ENCODE measurements at regions not wholly inside any gene's neighbourhood (a gene's known extent, or its start where the extent isn't known, plus 50 kb on each side); places are given as distances from the start of the nearest gene placed in this dataset.
"Not testable (repeated sequence)": the region's sequence is repeated elsewhere in the genome, so short reads cannot be mapped to it uniquely, and the experiment has no call there.

DNA sequence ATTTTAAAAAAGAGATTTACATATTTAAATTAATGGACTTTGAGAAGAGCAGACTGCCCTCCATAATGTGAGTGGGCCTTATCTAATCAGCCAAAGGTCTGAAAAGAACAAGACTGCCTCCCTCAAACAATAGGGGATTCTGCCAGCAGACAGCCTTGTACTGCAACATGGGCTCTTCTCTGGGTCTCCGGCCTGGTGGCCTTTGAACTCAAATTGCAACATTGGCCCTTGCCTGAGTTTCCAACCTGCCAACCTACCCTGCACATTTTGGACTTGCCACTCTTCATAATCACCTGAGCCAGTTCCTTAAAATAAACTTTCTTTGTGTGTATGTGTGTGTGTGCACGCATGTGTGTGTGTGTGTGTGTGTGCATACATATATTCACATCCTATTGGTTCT lies 90.8 kb upstream of the OTUD4 start:
- DNase-seq = no peak
- H3K4me1 ChIP-seq = no peaks in the 10 kb centered on the region
- no peak for TF ChIP-seq POLR2A (IDR thresholded peaks at IDR 0.05)
- no peak overlapping the region for H3K27ac ChIP-seq
- no peaks in the 10 kb centered on the region for H3K27me3 ChIP-seq
- H3K9me3 ChIP-seq = no peaks in the 10 kb centered on the region
- no peaks in the 10 kb centered on the region for H3K36me3 ChIP-seq
- intact Hi-C loops (cut with DNase I; ENCODE audit: low total_unique reads) = no loop called here
- no peak overlapping the region for H3K4me3 ChIP-seq
- WGBS, 5 donors = 30 to 85% (median 48%) methylated on average over 2 of the region's 2 CpGs

GRCh38 chr4:145266881-145267280 lies 86.5 kb upstream of the OTUD4 start:
- H3K4me3 ChIP-seq = no peak overlapping the region
- no peaks in the 10 kb centered on the region for H3K4me1 ChIP-seq
- intact Hi-C loops (cut with DNase I; ENCODE audit: low total_unique reads) = no loop called here
- no peak for TF ChIP-seq POLR2AphosphoS5 (IDR thresholded peaks at IDR 0.05)
- H3K27ac ChIP-seq = no peak overlapping the region
- no peak for DNase-seq
- no peaks in the 10 kb centered on the region for H3K36me3 ChIP-seq
- WGBS, 5 donors = 35 to 66% (median 39%) methylated on average over 2 of the region's 2 CpGs
- no peaks in the 10 kb centered on the region for H3K9me3 ChIP-seq
- no peaks in the 10 kb centered on the region for H3K27me3 ChIP-seq

DNA sequence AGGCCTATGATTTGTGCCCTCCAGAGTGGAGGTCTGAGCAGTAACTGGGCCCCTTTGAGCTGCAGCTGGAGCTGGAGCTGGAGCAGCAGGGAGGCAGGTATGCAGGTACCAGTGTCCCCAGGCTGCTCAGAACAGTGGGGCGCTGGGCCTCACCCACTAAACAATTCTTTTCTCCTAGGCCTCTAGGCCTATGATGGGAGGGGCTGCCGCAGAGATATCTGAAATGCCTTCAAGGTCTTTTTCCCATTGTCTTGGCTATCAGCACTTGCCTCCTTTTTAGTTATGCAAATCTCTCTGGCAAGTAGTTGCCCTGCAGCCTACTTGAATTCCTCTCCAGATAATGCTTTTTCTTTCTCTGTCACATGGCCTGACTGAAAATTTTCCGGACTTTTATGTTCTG lies 79.7 kb upstream of the OTUD4 start:
- intact Hi-C loops (cut with DNase I; ENCODE audit: low total_unique reads) = no loop called here
- 63 to 80% (median 68%) methylated on average over 3 of the region's 3 CpGs for WGBS, 5 donors
- no peak for DNase-seq

GRCh38 chr4:145255311-145255710 lies 74.9 kb upstream of the OTUD4 start:
- H3K4me1 ChIP-seq; DNase-seq; H3K27ac ChIP-seq; H3K36me3 ChIP-seq; H3K4me3 ChIP-seq; H3K27me3 ChIP-seq; intact Hi-C loops (cut with DNase I; ENCODE audit: low total_unique reads): not testable (repeated sequence)
- peaks cover 0 to 15% (median 9%) of the 10 kb centered on the region in 4 donors for H3K9me3 ChIP-seq
- WGBS, 5 donors = 66 to 69% (median 69%) methylated on average over 4 of the region's 4 CpGs

More for the DNA sequence above, 79.7 kb upstream of the OTUD4 start:
- H3K4me1 ChIP-seq = no peaks in the 10 kb centered on the region
- H3K9me3 ChIP-seq = peaks cover 0 to 20% (median 14%) of the 10 kb centered on the region in 4 donors
- no peaks in the 10 kb centered on the region for H3K36me3 ChIP-seq
- H3K27me3 ChIP-seq = no peaks in the 10 kb centered on the region
- TF ChIP-seq EP300 (IDR thresholded peaks at IDR 0.05) (no peak), POLR2A (IDR thresholded peaks at IDR 0.05) (no peak)
- no peak overlapping the region for H3K4me3 ChIP-seq
- no peak overlapping the region for H3K27ac ChIP-seq

- no peaks in the 10 kb centered on the region for H3K27me3 ChIP-seq
- H3K4me3 ChIP-seq = no peak overlapping the region
- H3K36me3 ChIP-seq = no peaks in the 10 kb centered on the region
- no peaks in the 10 kb centered on the region for H3K9me3 ChIP-seq
- intact Hi-C loops (cut with DNase I; ENCODE audit: low total_unique reads) = no loop called here
- TF ChIP-seq EP300 (IDR thresholded peaks at IDR 0.05) (no peak), POLR2AphosphoS5 (IDR thresholded peaks at IDR 0.05) (no peak), POLR2A (IDR thresholded peaks at IDR 0.05) (no peak), CTCF (IDR thresholded peaks at IDR 0.05) (no peak)
- WGBS, 5 donors = 60 to 87% (median 68%) methylated on average over 1 of the region's 1 CpG
- no peak overlapping the region for H3K27ac ChIP-seq
- no peak for DNase-seq
- H3K4me1 ChIP-seq = no peaks in the 10 kb centered on the region
Observed at GRCh38 chr4:145252190-145252589, 71.8 kb upstream of the OTUD4 start.

- intact Hi-C loops (cut with DNase I; ENCODE audit: low total_unique reads) = no loop called here
Observed at GRCh38 chr4:145251391-145251790, 71.0 kb upstream of the OTUD4 start.

More at GRCh38 chr4:145251391-145251790, 71.0 kb upstream of the OTUD4 start:
- Histone ChIP-seq H3K9me3 (no peaks in the 10 kb centered on the region), H3K36me3 (no peaks in the 10 kb centered on the region), H3K4me3 (no peak overlapping the region), H3K4me1 (no peaks in the 10 kb centered on the region), H3K27me3 (no peaks in the 10 kb centered on the region), H3K27ac (no peak overlapping the region)
- DNase-seq = no peak
- WGBS, 5 donors = 81 to 94% (median 82%) methylated on average over 2 of the region's 2 CpGs
- TF ChIP-seq POLR2A (IDR thresholded peaks at IDR 0.05) (no peak), EP300 (IDR thresholded peaks at IDR 0.05) (no peak), CTCF (IDR thresholded peaks at IDR 0.05) (no peak), POLR2AphosphoS5 (IDR thresholded peaks at IDR 0.05) (no peak)

Data from stomach (tissue), 8 donors.